Endodermal cell (in vitro differentiated cells): ENCODE measurements at regions not wholly inside any gene's neighbourhood (a gene's known extent, or its start where the extent isn't known, plus 50 kb on each side); places are given as distances from the start of the nearest gene placed in this dataset.

Experiments used
- DNase-seq: peaks from one replicate; pipeline ENCODE4 v3.0.0-alpha.2; 2017
- H3K27ac ChIP-seq: 2 replicates; pipeline ENCODE4 v1.5.1; 2013; ENCODE audit warnings: mild to moderate bottlenecking, low read depth, low read length, moderate library complexity
- H3K27me3 ChIP-seq: 2 replicates; pipeline ENCODE4 v1.6.1; 2013; ENCODE audit warnings: mild to moderate bottlenecking, low read length, moderate library complexity; ENCODE audit not compliant: insufficient read depth, control insufficient read depth, poor library complexity, severe bottlenecking
- H3K36me3 ChIP-seq: 2 replicates; pipeline ENCODE4 v1.7.0; 2013; ENCODE audit warnings: mild to moderate bottlenecking, low read length, moderate library complexity; ENCODE audit not compliant: control insufficient read depth, insufficient read depth
- H3K4me1 ChIP-seq: one replicate; pipeline ENCODE4 v1.7.0; 2013; ENCODE audit warnings: low read length; ENCODE audit not compliant: control insufficient read depth, insufficient read depth
- H3K4me3 ChIP-seq: 2 replicates; pipeline ENCODE4 v1.5.1; 2013; ENCODE audit warnings: mild to moderate bottlenecking, low read length, moderate library complexity
- H3K9ac ChIP-seq: 2 replicates; pipeline ENCODE4 v1.6.1; 2013; ENCODE audit warnings: mild to moderate bottlenecking, low read length, moderate library complexity; ENCODE audit not compliant: poor library complexity, severe bottlenecking; ENCODE audit errors: extremely low read depth
- H3K9me3 ChIP-seq: 2 replicates; pipeline ENCODE4 v1.6.1; 2013; ENCODE audit warnings: mild to moderate bottlenecking, low read length, moderate library complexity; ENCODE audit not compliant: control insufficient read depth
- H3K27ac Mint-ChIP-seq: 2 replicates; pipeline ENCODE4 v1.8.0; 2020; ENCODE audit warnings: mixed read lengths
- H3K27me3 Mint-ChIP-seq: 2 replicates; pipeline ENCODE4 v1.8.0; 2021; ENCODE audit warnings: mild to moderate bottlenecking, mixed read lengths; ENCODE audit not compliant: insufficient read depth
- H3K36me3 Mint-ChIP-seq: 2 replicates; pipeline ENCODE4 v1.8.0; 2020; ENCODE audit warnings: low read depth, mixed read lengths
- H3K4me1 Mint-ChIP-seq: 2 replicates; pipeline ENCODE4 v1.8.0; 2020; ENCODE audit warnings: mixed read lengths
- H3K4me3 Mint-ChIP-seq: 2 replicates; pipeline ENCODE4 v1.8.0; 2020; ENCODE audit warnings: mild to moderate bottlenecking, moderate library complexity, mixed read lengths
- H3K9me3 Mint-ChIP-seq: 2 replicates; pipeline ENCODE4 v1.8.0; 2020; ENCODE audit warnings: mild to moderate bottlenecking, mixed read lengths
- WGBS, 2 experiments: methylation state at CpG; one replicate each; pipeline versions ENCODE4 v1.1.5 to v1.1.7; 2013; ENCODE audit warnings: missing lambda C conversion rate in 2 of 2, mixed read lengths in 1 of 2; ENCODE audit not compliant: insufficient coverage in 1 of 2, insufficient read length in 1 of 2; 5-methylcytosine and 5-hydroxymethylcytosine counted together
- TF ChIP-seq, protein P1 (sequence below): fragments of 200-600 bp; sonication (generic); conservative IDR thresholded peaks from 2 replicates; pipeline ENCODE4 v1.5.0; 2021; ENCODE audit warnings: antibody characterized with exemption, mild to moderate bottlenecking

DNA sequence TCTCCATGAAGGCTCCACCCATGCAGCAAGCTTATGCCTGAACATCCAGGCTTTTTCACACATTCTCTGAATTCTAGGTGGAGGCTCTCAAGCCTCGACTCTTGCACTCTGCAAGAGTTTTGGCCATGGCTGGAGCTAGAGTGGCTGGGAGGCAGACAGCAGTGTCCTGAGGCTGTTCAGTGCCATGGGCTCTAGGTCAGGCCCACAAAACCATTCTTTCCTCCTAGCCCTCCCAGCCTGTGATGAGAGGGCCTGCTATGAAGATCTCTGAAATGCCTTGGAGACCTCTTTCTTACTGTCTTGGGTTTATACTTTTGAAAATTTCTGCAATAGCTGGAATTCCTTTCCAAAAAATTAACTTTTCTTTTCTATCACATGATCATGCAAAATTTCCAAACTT, 210.7 kb downstream of the RND3 start:
- Histone ChIP-seq H3K9ac (no peak overlapping the region), H3K4me1 (no peaks in the 10 kb centered on the region), H3K27me3 (no peaks in the 10 kb centered on the region), H3K27ac (no peak overlapping the region), H3K4me3 (peak overlapping the region; percentile 36), H3K9me3 (peaks cover 29% of the 10 kb centered on the region), H3K36me3 (no peaks in the 10 kb centered on the region)
- H3K9me3 Mint-ChIP-seq, result peaks cover 48% of the 10 kb centered on the region
- WGBS, 2 experiments, result 91 to 100% methylated on average over 1 of the region's 1 CpG
- DNase-seq, result no peak
- H3K27ac Mint-ChIP-seq, result no peak overlapping the region
- TF ChIP-seq, protein P1, sequence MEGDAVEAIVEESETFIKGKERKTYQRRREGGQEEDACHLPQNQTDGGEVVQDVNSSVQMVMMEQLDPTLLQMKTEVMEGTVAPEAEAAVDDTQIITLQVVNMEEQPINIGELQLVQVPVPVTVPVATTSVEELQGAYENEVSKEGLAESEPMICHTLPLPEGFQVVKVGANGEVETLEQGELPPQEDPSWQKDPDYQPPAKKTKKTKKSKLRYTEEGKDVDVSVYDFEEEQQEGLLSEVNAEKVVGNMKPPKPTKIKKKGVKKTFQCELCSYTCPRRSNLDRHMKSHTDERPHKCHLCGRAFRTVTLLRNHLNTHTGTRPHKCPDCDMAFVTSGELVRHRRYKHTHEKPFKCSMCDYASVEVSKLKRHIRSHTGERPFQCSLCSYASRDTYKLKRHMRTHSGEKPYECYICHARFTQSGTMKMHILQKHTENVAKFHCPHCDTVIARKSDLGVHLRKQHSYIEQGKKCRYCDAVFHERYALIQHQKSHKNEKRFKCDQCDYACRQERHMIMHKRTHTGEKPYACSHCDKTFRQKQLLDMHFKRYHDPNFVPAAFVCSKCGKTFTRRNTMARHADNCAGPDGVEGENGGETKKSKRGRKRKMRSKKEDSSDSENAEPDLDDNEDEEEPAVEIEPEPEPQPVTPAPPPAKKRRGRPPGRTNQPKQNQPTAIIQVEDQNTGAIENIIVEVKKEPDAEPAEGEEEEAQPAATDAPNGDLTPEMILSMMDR, result no peak
- no peak overlapping the region for H3K4me3 Mint-ChIP-seq
- H3K36me3 Mint-ChIP-seq, result peaks cover 6% of the 10 kb centered on the region
- no peaks in the 10 kb centered on the region for H3K4me1 Mint-ChIP-seq
- no peaks in the 10 kb centered on the region for H3K27me3 Mint-ChIP-seq

DNA sequence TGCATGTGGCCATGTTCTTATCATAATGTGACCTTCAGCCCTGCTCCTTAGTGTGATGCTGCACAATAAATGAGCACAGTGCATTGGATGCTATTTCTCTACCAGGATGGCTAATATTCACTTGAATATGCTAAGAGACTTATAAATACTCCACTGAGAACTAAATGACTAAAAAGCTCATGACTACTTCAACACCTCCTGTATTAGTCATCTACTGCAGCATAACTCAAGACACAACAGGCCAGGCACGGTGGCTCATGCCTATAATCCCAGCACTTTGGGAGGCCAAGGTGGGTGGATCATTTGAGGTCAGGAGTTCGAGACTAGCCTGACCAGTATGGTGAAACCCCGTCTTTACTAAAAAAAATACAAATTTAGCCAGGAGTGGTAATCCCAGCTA, 213.4 kb downstream of the RND3 start:
- no peaks in the 10 kb centered on the region for H3K36me3 ChIP-seq
- no peak overlapping the region for H3K4me3 ChIP-seq
- TF ChIP-seq, protein P1, result no peak
- H3K27ac Mint-ChIP-seq, result no peak overlapping the region
- DNase-seq, result no peak
- H3K27ac ChIP-seq, result no peak overlapping the region
- no peaks in the 10 kb centered on the region for H3K27me3 Mint-ChIP-seq
- H3K9me3 Mint-ChIP-seq, result peaks cover 49% of the 10 kb centered on the region
- no peaks in the 10 kb centered on the region for H3K27me3 ChIP-seq
- no peak overlapping the region for H3K9ac ChIP-seq
- no peaks in the 10 kb centered on the region for H3K4me1 Mint-ChIP-seq
- H3K9me3 ChIP-seq, result peaks cover 29% of the 10 kb centered on the region
- no peaks in the 10 kb centered on the region for H3K4me1 ChIP-seq
- H3K36me3 Mint-ChIP-seq, result peaks cover 6% of the 10 kb centered on the region
- WGBS, 2 experiments, result 60 to 92% methylated on average over 2 to 3 of the region's 3 CpGs
- H3K4me3 Mint-ChIP-seq, result no peak overlapping the region

DNA sequence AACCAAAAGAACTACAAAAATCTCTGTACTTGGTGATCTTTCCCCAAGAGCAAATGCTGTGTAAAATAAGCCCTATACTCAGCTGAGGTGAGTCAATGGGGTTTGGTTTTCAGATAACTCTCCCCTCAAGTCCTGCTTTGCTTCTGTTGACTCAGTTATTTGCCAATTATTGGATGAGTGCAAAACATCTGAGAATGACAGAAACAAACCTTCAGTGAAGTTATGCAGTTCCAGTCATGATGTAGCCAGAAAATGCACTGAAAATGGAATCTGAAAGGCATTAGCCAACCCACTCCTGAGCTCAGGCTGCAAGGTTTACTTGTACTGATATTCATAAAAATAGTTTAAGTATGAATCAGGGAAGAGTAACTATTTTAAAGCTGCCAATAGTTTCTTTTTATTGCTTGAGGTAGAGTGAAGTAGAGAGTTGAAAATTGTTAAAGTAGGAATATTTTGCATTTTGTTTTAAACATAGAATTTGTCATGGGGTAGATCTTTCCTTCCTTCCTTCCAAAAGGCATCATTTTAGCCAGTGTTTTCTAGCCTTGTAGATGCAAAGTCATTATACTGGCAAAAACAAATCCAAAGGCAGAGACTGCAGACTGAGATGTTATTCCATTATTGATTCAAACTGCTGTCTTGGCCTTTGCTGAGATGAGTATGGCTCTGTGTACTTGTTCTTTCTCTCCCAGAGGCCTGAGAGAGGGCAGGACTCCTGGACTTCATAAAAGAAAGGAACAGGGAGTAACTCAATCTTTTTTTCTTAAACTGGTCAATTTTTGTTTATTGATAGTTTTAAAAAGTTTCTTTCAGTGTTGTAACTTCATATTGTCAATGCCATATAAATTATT, 215.3 kb downstream of the RND3 start:
- Mint-ChIP-seq H3K27ac (no peak overlapping the region), H3K9me3 (peaks cover 35% of the 10 kb centered on the region)
- H3K9ac ChIP-seq, result no peak overlapping the region

More for the DNA sequence above, 215.3 kb downstream of the RND3 start:
- Mint-ChIP-seq H3K4me1 (peaks cover 10% of the 10 kb centered on the region), H3K27me3 (no peaks in the 10 kb centered on the region), H3K4me3 (no peak overlapping the region), H3K36me3 (peaks cover 5% of the 10 kb centered on the region)
- Histone ChIP-seq H3K27ac (no peak overlapping the region), H3K36me3 (no peaks in the 10 kb centered on the region), H3K4me1 (no peaks in the 10 kb centered on the region), H3K9me3 (peaks cover 19% of the 10 kb centered on the region), H3K4me3 (no peak overlapping the region), H3K27me3 (no peaks in the 10 kb centered on the region)
- TF ChIP-seq, protein P1, result no peak
- DNase-seq, result no peak
